Neural crest cell (in vitro differentiated cells): ENCODE measurements at regions not wholly inside any gene's neighbourhood (a gene's known extent, or its start where the extent isn't known, plus 50 kb on each side); places are given as distances from the start of the nearest gene placed in this dataset.
"Not testable (repeated sequence)": the region's sequence is repeated elsewhere in the genome, so short reads cannot be mapped to it uniquely, and the experiment has no call there.

Source experiments
- DNase-seq: peaks from one replicate; pipeline ENCODE4 v3.0.0; 2021; ENCODE audit warnings: low read depth, mixed read lengths, low spot score
- H3K27ac Mint-ChIP-seq: one replicate; pipeline ENCODE4 v1.8.0; 2021; ENCODE audit warnings: mild to moderate bottlenecking, mixed read lengths; ENCODE audit not compliant: unreplicated experiment
- H3K27me3 Mint-ChIP-seq: 2 replicates; pipeline ENCODE4 v1.8.0; 2021; ENCODE audit warnings: low read depth, mild to moderate bottlenecking, mixed read lengths
- H3K36me3 Mint-ChIP-seq: 2 replicates; pipeline ENCODE4 v1.8.0; 2021; ENCODE audit warnings: low read depth, mild to moderate bottlenecking, mixed read lengths
- H3K4me1 Mint-ChIP-seq: 2 replicates; pipeline ENCODE4 v1.8.0; 2021; ENCODE audit warnings: mixed read lengths
- H3K4me3 Mint-ChIP-seq: one replicate; pipeline ENCODE4 v1.8.0; 2021; ENCODE audit warnings: mild to moderate bottlenecking, mixed read lengths
- H3K9me3 Mint-ChIP-seq: 2 replicates; pipeline ENCODE4 v1.8.0; 2021; ENCODE audit warnings: mixed read lengths
- TF ChIP-seq, protein P1 (sequence below): fragments of 200-600 bp; sonication (generic); conservative IDR thresholded peaks from 2 replicates; pipeline ENCODE4 v1.5.0; 2021; ENCODE audit warnings: antibody characterized with exemption, mild to moderate bottlenecking

DNA sequence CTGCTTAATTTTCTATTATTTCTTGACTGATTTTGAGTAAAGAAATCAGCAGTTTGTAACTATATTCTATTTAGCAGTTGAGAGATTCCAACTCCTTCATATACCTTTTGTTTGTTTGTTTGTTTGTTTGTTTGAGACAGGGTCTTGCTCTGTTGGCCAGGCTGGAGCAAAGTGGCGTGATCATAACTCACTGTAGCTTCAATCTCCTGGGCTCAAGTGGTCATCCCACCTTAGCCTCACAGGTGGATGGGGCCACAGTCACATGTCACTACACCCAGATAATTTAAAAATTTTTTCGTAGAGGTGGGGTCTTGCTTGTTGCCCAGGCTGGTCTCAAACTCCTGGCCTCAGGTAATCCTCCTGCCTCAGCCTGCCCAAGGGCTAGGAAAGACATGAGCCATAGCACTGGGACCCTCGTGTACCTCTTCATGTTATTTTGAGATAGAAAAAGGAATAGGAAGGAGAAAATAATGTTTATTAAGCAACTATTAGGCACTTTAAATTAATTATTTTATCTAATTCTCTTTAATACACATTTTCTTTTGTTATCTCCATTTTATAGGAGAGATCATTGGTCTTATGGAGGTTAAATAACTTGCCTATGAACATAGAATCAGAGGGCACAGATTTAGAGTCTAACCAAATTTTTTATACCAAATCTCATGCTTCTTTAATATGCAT is 133.0 kb downstream of the ZNF608 start:
- no peak overlapping the region for H3K4me3 Mint-ChIP-seq
- TF ChIP-seq, protein P1, sequence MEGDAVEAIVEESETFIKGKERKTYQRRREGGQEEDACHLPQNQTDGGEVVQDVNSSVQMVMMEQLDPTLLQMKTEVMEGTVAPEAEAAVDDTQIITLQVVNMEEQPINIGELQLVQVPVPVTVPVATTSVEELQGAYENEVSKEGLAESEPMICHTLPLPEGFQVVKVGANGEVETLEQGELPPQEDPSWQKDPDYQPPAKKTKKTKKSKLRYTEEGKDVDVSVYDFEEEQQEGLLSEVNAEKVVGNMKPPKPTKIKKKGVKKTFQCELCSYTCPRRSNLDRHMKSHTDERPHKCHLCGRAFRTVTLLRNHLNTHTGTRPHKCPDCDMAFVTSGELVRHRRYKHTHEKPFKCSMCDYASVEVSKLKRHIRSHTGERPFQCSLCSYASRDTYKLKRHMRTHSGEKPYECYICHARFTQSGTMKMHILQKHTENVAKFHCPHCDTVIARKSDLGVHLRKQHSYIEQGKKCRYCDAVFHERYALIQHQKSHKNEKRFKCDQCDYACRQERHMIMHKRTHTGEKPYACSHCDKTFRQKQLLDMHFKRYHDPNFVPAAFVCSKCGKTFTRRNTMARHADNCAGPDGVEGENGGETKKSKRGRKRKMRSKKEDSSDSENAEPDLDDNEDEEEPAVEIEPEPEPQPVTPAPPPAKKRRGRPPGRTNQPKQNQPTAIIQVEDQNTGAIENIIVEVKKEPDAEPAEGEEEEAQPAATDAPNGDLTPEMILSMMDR, result no peak
- H3K27ac Mint-ChIP-seq, result no peak overlapping the region
- H3K27me3 Mint-ChIP-seq, result no peaks in the 10 kb centered on the region
- peaks cover 16% of the 10 kb centered on the region for H3K36me3 Mint-ChIP-seq
- H3K9me3 Mint-ChIP-seq, result peaks cover 11% of the 10 kb centered on the region
- H3K4me1 Mint-ChIP-seq, result peaks cover 23% of the 10 kb centered on the region
- DNase-seq, result no peak

DNA sequence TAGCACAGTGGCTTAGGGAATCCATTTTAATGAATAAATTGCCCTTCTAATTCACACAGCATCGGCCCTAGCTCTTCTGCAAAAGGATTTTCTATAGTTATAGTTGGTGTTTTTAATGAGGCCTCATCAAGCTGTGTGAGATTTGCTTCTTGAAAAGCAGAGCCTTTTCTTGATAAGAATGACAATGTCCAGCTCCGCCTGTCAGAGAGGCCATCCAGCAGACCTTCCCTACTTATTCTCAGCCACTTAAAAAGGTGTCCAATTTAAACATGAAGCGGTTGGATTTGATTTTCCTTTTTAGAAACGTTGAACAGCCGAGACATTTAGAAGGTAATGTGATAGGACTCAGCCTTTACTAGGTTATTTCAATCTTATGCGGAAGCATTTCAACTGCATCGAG is 134.4 kb downstream of the ZNF608 start:
- H3K4me1 Mint-ChIP-seq, result peaks cover 26% of the 10 kb centered on the region
- TF ChIP-seq, protein P1, result no peak
- no peak overlapping the region for H3K27ac Mint-ChIP-seq
- peaks cover 19% of the 10 kb centered on the region for H3K9me3 Mint-ChIP-seq
- H3K36me3 Mint-ChIP-seq, result peaks cover 24% of the 10 kb centered on the region
- no peak overlapping the region for H3K4me3 Mint-ChIP-seq
- DNase-seq, result no peak
- no peaks in the 10 kb centered on the region for H3K27me3 Mint-ChIP-seq

DNA sequence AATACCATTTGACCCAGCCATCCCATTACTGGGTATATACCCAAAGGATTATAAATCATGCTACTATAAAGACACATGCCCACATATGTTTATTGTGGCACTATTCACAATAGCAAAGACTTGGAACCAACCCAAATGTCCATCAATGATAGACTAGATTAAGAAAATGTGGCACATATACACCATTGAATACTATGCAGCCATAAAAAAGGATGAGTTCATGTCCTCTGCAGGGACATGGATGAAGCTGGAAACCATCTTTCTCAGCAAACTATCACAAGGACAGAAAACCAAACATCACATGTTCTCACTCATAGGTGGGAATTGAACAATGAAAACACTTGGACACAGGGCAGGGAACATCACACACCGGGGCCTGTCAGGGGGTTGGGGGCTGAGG is 135.2 kb downstream of the ZNF608 start:
- peaks cover 24% of the 10 kb centered on the region for H3K36me3 Mint-ChIP-seq
- DNase-seq, H3K27me3 Mint-ChIP-seq, H3K4me3 Mint-ChIP-seq: not testable (repeated sequence)
- peak overlapping the region; percentile 52 for H3K27ac Mint-ChIP-seq
- peaks cover 25% of the 10 kb centered on the region for H3K4me1 Mint-ChIP-seq
- peaks cover 19% of the 10 kb centered on the region for H3K9me3 Mint-ChIP-seq

DNA sequence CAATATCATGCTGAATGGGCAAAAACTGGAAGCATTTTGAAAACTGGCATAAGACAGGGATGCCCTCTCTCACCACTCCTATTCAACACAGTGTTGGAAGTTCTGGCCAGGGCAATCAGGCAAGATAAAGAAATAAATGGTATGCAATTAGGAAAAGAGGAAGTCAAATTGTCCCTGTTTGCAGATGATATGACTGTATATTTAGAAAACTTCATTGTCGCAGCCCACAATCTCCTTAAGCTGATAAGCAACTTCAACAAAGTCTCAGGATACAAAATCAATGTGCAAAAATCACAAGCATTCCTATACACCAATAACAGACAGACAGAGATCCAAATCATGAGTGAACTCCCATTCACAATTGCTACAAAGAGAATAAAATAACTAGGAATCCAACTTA is 136.8 kb downstream of the ZNF608 start:
- H3K9me3 Mint-ChIP-seq, result peaks cover 17% of the 10 kb centered on the region
- H3K4me3 Mint-ChIP-seq, H3K27ac Mint-ChIP-seq, H3K27me3 Mint-ChIP-seq, DNase-seq: not testable (repeated sequence)
- H3K4me1 Mint-ChIP-seq, result peaks cover 33% of the 10 kb centered on the region
- peaks cover 20% of the 10 kb centered on the region for H3K36me3 Mint-ChIP-seq

DNA sequence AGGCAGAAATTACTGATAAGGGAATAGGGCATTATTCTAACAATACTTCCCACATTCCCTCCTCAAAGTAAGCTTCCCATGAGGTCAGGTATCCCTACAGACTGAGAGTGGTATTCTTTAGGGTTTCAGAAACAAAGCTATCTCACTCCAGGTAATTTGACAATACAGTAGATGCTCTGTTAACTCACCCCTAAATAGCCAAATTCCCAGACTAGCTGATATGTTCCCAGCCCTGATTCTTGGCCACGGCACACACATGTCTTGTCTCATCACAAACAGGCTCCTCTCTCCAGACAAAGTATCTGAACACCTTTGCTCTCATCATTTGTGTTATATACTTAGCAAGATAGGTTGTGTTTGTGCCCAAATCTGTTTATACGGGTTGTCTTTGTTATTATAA is 139.9 kb downstream of the ZNF608 start:
- Mint-ChIP-seq H3K9me3 (peaks cover 15% of the 10 kb centered on the region), H3K27ac (no peak overlapping the region), H3K27me3 (no peaks in the 10 kb centered on the region), H3K4me3 (no peak overlapping the region), H3K4me1 (peaks cover 41% of the 10 kb centered on the region), H3K36me3 (peaks cover 20% of the 10 kb centered on the region)
- DNase-seq, result no peak
- TF ChIP-seq, protein P1, result no peak

DNA sequence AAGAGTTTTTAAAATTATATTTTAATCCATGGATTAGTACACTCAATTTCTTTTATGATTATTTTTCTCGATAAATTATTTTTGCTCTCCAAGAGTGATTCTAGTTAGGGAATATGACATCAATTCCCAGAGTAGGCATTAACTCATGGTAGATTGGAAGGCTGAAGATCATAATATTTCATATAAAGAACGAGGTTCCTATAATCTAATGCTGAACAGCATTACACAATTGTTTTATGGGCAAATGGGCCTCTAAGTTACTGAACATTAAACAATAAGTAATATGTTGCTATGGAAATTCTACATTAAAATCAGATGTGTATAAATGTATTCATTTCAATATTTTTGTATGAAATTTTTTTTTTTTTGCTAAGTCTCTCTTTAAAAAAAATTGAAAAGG is 140.3 kb downstream of the ZNF608 start:
- TF ChIP-seq, protein P1, result no peak
- H3K27ac Mint-ChIP-seq, result peak overlapping the region; percentile 99

More for the DNA sequence above, 140.3 kb downstream of the ZNF608 start:
- DNase-seq, result no peak
- Mint-ChIP-seq H3K36me3 (peaks cover 20% of the 10 kb centered on the region), H3K27me3 (no peaks in the 10 kb centered on the region), H3K9me3 (peaks cover 15% of the 10 kb centered on the region), H3K4me3 (peak overlapping the region; percentile 75), H3K4me1 (peaks cover 41% of the 10 kb centered on the region)
